EH (cell line): ENCODE measurements at regions not wholly inside any gene's neighbourhood (a gene's known extent, or its start where the extent isn't known, plus 50 kb on each side); places are given as distances from the start of the nearest gene placed in this dataset.
"Not testable (repeated sequence)": the region's sequence is repeated elsewhere in the genome, so short reads cannot be mapped to it uniquely, and the experiment has no call there.

Experiments used
- DNase-seq: peaks from one replicate; pipeline ENCODE4 v3.0.0-alpha.2; 2015; ENCODE audit warnings: low read depth

- no peak for DNase-seq
Observed at GRCh38 chr4:125749354-125749753, 434.6 kb downstream of the FAT4 start.

- DNase-seq = no peak
Observed at GRCh38 chr4:125750399-125750798, 435.6 kb downstream of the FAT4 start.

GRCh38 chr4:125750828-125751466 lies 436.2 kb downstream of the FAT4 start:
- peak; percentile 60 for DNase-seq

GRCh38 chr4:125758438-125758837 lies 443.7 kb downstream of the FAT4 start:
- no peak for DNase-seq

- DNase-seq = no peak
Observed at GRCh38 chr4:125760201-125760819, 445.6 kb downstream of the FAT4 start.

GRCh38 chr4:125760956-125761355 lies 446.2 kb downstream of the FAT4 start:
- DNase-seq = no peak

GRCh38 chr4:125762537-125762936 lies 447.8 kb downstream of the FAT4 start:
- peak; percentile 1 for DNase-seq

- peak; percentile 21 for DNase-seq
Observed at GRCh38 chr4:125765941-125766340, 451.2 kb downstream of the FAT4 start.

GRCh38 chr4:125770814-125771398 lies 456.2 kb downstream of the FAT4 start:
- DNase-seq = no peak

GRCh38 chr4:125772680-125773079 lies 457.9 kb downstream of the FAT4 start:
- no peak for DNase-seq

- no peak for DNase-seq
Observed at GRCh38 chr4:125773502-125773901, 458.7 kb downstream of the FAT4 start.

- no peak for DNase-seq
Observed at GRCh38 chr4:125773931-125774330, 459.2 kb downstream of the FAT4 start.

- DNase-seq = no peak
Observed at GRCh38 chr4:125776146-125776545, 461.4 kb downstream of the FAT4 start.

GRCh38 chr4:125780164-125780563 lies 465.4 kb downstream of the FAT4 start:
- DNase-seq = peak; percentile 62

GRCh38 chr4:125780747-125781146 lies 466.0 kb downstream of the FAT4 start:
- no peak for DNase-seq

- DNase-seq = no peak
Observed at GRCh38 chr4:125781651-125782050, 466.9 kb downstream of the FAT4 start.

GRCh38 chr4:125784741-125785140 lies 470.0 kb downstream of the FAT4 start:
- no peak for DNase-seq

- no peak for DNase-seq
Observed at GRCh38 chr4:125787707-125788106, 473.0 kb downstream of the FAT4 start.

- no peak for DNase-seq
Observed at GRCh38 chr4:125789023-125789422, 474.3 kb downstream of the FAT4 start.

- DNase-seq = no peak
Observed at GRCh38 chr4:125791896-125792295, 477.1 kb downstream of the FAT4 start.

GRCh38 chr4:125794989-125795388 lies 480.2 kb downstream of the FAT4 start:
- no peak for DNase-seq

- no peak for DNase-seq
Observed at GRCh38 chr4:125796138-125796537, 481.4 kb downstream of the FAT4 start.

- DNase-seq = not testable (repeated sequence)
Observed at GRCh38 chr4:125797621-125798020, 482.9 kb downstream of the FAT4 start.

GRCh38 chr4:125801373-125801772 lies 486.6 kb downstream of the FAT4 start:
- DNase-seq = peak; percentile 14
